HL-60 (cell line): ENCODE measurements at regions not wholly inside any gene's neighbourhood (a gene's known extent, or its start where the extent isn't known, plus 50 kb on each side); places are given as distances from the start of the nearest gene placed in this dataset.
"Not testable (repeated sequence)": the region's sequence is repeated elsewhere in the genome, so short reads cannot be mapped to it uniquely, and the experiment has no call there.

ENCODE experiments used
- DNase-seq, 2 experiments: peaks; one replicate each; pipeline ENCODE4 v3.0.0-alpha.2; 2010 to 2020; ENCODE audit warnings: low read depth in 1 of 2, low spot score in 1 of 2
- H3K27ac ChIP-seq: fragments of 250-450 bp; sonication (Bioruptor Pico); replicated peaks from 2 replicates; pipeline ENCODE4 v1.5.1; 2020; ENCODE audit warnings: mild to moderate bottlenecking, moderate library complexity
- H3K27me3 ChIP-seq: fragments of 250-450 bp; sonication (Bioruptor Pico); 2 replicates; pipeline ENCODE4 v1.5.1; 2021; ENCODE audit warnings: mild to moderate bottlenecking, moderate library complexity; ENCODE audit not compliant: insufficient read depth, poor library complexity, severe bottlenecking
- H3K4me3 ChIP-seq: replicated peaks from 2 replicates; pipeline ENCODE4 v1.5.1; 2011; ENCODE audit warnings: mild to moderate bottlenecking, control low read depth, low read length; ENCODE audit not compliant: insufficient read depth
- CTCF ChIP-seq: IDR thresholded peaks from one replicate; pipeline ENCODE4 v1.5.1; 2011; ENCODE audit warnings: low read length, control low read depth, inconsistent platforms; ENCODE audit not compliant: insufficient read depth
- GABPA ChIP-seq: IDR thresholded peaks from 2 replicates; pipeline ENCODE4 v1.6.1; 2012; ENCODE audit warnings: low read depth
- POLR2AphosphoS5 ChIP-seq: IDR thresholded peaks from 2 replicates; pipeline ENCODE4 v1.6.1; 2012; ENCODE audit warnings: low read depth
- REST ChIP-seq: IDR thresholded peaks from 2 replicates; pipeline ENCODE4 v1.6.1; 2012; ENCODE audit warnings: low read depth; ENCODE audit not compliant: insufficient replicate concordance
- SPI1 ChIP-seq: IDR thresholded peaks from 2 replicates; pipeline ENCODE4 v1.6.1; 2012; ENCODE audit warnings: low read depth, mild to moderate bottlenecking, borderline replicate concordance

GRCh38 chr12:129994634-129995033 is 90.8 kb upstream of the TMEM132D start:
- TF ChIP-seq GABPA (no peak), SPI1 (no peak), CTCF (no peak), REST (no peak), POLR2AphosphoS5 (no peak)
- Histone ChIP-seq H3K27me3 (no peaks in the 10 kb centered on the region), H3K27ac (no peak overlapping the region), H3K4me3 (no peak overlapping the region)
- DNase-seq, result no peak

- H3K27ac ChIP-seq, result no peak overlapping the region
- H3K27me3 ChIP-seq, result no peaks in the 10 kb centered on the region
- H3K4me3 ChIP-seq, result no peak overlapping the region
- TF ChIP-seq CTCF, result no peak
- no peak for TF ChIP-seq GABPA
- TF ChIP-seq SPI1, result no peak
- TF ChIP-seq POLR2AphosphoS5, result no peak
- TF ChIP-seq REST, result no peak
- no peak for DNase-seq
Observed at GRCh38 chr12:129997239-129997638, 93.4 kb upstream of the TMEM132D start.

- not testable (repeated sequence) for H3K4me3 ChIP-seq, DNase-seq, H3K27ac ChIP-seq, H3K27me3 ChIP-seq
Observed at GRCh38 chr12:130004310-130004877, 100.6 kb upstream of the TMEM132D start.

GRCh38 chr12:130007771-130008170 is 103.9 kb upstream of the TMEM132D start:
- no peaks in the 10 kb centered on the region for H3K27me3 ChIP-seq
- TF ChIP-seq POLR2AphosphoS5, result no peak
- TF ChIP-seq CTCF, result no peak
- no peak for TF ChIP-seq GABPA
- no peak for TF ChIP-seq REST
- no peak for TF ChIP-seq SPI1
- H3K4me3 ChIP-seq, result no peak overlapping the region
- DNase-seq, result no peak
- H3K27ac ChIP-seq, result no peak overlapping the region
